Endothelial cell (in vitro differentiated cells): ENCODE measurements at regions not wholly inside any gene's neighbourhood (a gene's known extent, or its start where the extent isn't known, plus 50 kb on each side); places are given as distances from the start of the nearest gene placed in this dataset.

Experiments
- DNase-seq: peaks from one replicate; pipeline ENCODE4 v3.0.0; 2021; ENCODE audit warnings: low spot score
- H3K27ac Mint-ChIP-seq: one replicate; pipeline ENCODE4 v1.8.0; 2021; ENCODE audit warnings: mixed read lengths, inconsistent platforms; ENCODE audit not compliant: unreplicated experiment
- H3K27me3 Mint-ChIP-seq: one replicate; pipeline ENCODE4 v1.8.0; 2021; ENCODE audit warnings: mild to moderate bottlenecking, moderate library complexity, mixed read lengths, inconsistent platforms; ENCODE audit not compliant: unreplicated experiment
- H3K36me3 Mint-ChIP-seq: one replicate; pipeline ENCODE4 v1.8.0; 2021; ENCODE audit warnings: mild to moderate bottlenecking, low read depth, mixed read lengths, inconsistent platforms; ENCODE audit not compliant: unreplicated experiment
- H3K4me1 Mint-ChIP-seq: one replicate; pipeline ENCODE4 v1.8.0; 2021; ENCODE audit warnings: mild to moderate bottlenecking, mixed read lengths, inconsistent platforms; ENCODE audit not compliant: unreplicated experiment
- H3K4me3 Mint-ChIP-seq: one replicate; pipeline ENCODE4 v1.8.0; 2021; ENCODE audit warnings: mild to moderate bottlenecking, mixed read lengths, inconsistent platforms; ENCODE audit not compliant: unreplicated experiment
- H3K9me3 Mint-ChIP-seq: one replicate; pipeline ENCODE4 v1.8.0; 2021; ENCODE audit warnings: mixed read lengths, inconsistent platforms; ENCODE audit not compliant: unreplicated experiment
- CTCF ChIP-seq: fragments of 200-600 bp; sonication (generic); IDR thresholded peaks from one replicate; pipeline ENCODE4 v1.5.0; 2021; ENCODE audit warnings: antibody characterized with exemption; ENCODE audit not compliant: unreplicated experiment

- Mint-ChIP-seq H3K4me1 (no peaks in the 10 kb centered on the region), H3K27ac (no peak overlapping the region), H3K36me3 (no peaks in the 10 kb centered on the region), H3K9me3 (peaks cover 28% of the 10 kb centered on the region), H3K4me3 (no peak overlapping the region), H3K27me3 (no peaks in the 10 kb centered on the region)
- no peak for TF ChIP-seq CTCF
- no peak for DNase-seq
These were observed 1316.7 kb upstream of the TMEM132C start for GRCh38 chr12:126950266-126950665.

- no peaks in the 10 kb centered on the region for H3K36me3 Mint-ChIP-seq
- TF ChIP-seq CTCF = no peak
- no peaks in the 10 kb centered on the region for H3K4me1 Mint-ChIP-seq
- peaks cover 26% of the 10 kb centered on the region for H3K9me3 Mint-ChIP-seq
- no peak overlapping the region for H3K27ac Mint-ChIP-seq
- H3K4me3 Mint-ChIP-seq = no peak overlapping the region
- no peak for DNase-seq
- no peaks in the 10 kb centered on the region for H3K27me3 Mint-ChIP-seq
These were observed 1314.6 kb upstream of the TMEM132C start for GRCh38 chr12:126952096-126953007.

GRCh38 chr12:126953365-126953889, 1313.5 kb upstream of the TMEM132C start:
- no peaks in the 10 kb centered on the region for H3K36me3 Mint-ChIP-seq
- H3K9me3 Mint-ChIP-seq = peaks cover 26% of the 10 kb centered on the region

GRCh38 chr12:126960221-126960620, 1306.7 kb upstream of the TMEM132C start:
- TF ChIP-seq CTCF = no peak
- H3K27me3 Mint-ChIP-seq = peaks cover 1% of the 10 kb centered on the region
- no peak overlapping the region for H3K27ac Mint-ChIP-seq
- no peaks in the 10 kb centered on the region for H3K36me3 Mint-ChIP-seq
- H3K4me3 Mint-ChIP-seq = no peak overlapping the region
- DNase-seq = no peak
- peaks cover 35% of the 10 kb centered on the region for H3K9me3 Mint-ChIP-seq
- H3K4me1 Mint-ChIP-seq = no peaks in the 10 kb centered on the region

More at GRCh38 chr12:126953365-126953889, 1313.5 kb upstream of the TMEM132C start:
- no peaks in the 10 kb centered on the region for H3K4me1 Mint-ChIP-seq
- H3K27me3 Mint-ChIP-seq = no peaks in the 10 kb centered on the region
- H3K4me3 Mint-ChIP-seq = no peak overlapping the region
- no peak for DNase-seq
- H3K27ac Mint-ChIP-seq = no peak overlapping the region
- no peak for TF ChIP-seq CTCF

- H3K9me3 Mint-ChIP-seq = peaks cover 35% of the 10 kb centered on the region
- H3K36me3 Mint-ChIP-seq = no peaks in the 10 kb centered on the region
- no peak for TF ChIP-seq CTCF
These were observed 1306.3 kb upstream of the TMEM132C start for GRCh38 chr12:126960709-126961108.

More at GRCh38 chr12:126960709-126961108, 1306.3 kb upstream of the TMEM132C start:
- H3K27me3 Mint-ChIP-seq = peaks cover 1% of the 10 kb centered on the region
- no peaks in the 10 kb centered on the region for H3K4me1 Mint-ChIP-seq
- no peak overlapping the region for H3K4me3 Mint-ChIP-seq
- H3K27ac Mint-ChIP-seq = no peak overlapping the region
- no peak for DNase-seq
